ENCODE measurements at regions not wholly inside any gene's neighbourhood (a gene's known extent, or its start where the extent isn't known, plus 50 kb on each side); places are given as distances from the start of the nearest gene placed in this dataset.

- TF ChIP-seq, protein P1, sequence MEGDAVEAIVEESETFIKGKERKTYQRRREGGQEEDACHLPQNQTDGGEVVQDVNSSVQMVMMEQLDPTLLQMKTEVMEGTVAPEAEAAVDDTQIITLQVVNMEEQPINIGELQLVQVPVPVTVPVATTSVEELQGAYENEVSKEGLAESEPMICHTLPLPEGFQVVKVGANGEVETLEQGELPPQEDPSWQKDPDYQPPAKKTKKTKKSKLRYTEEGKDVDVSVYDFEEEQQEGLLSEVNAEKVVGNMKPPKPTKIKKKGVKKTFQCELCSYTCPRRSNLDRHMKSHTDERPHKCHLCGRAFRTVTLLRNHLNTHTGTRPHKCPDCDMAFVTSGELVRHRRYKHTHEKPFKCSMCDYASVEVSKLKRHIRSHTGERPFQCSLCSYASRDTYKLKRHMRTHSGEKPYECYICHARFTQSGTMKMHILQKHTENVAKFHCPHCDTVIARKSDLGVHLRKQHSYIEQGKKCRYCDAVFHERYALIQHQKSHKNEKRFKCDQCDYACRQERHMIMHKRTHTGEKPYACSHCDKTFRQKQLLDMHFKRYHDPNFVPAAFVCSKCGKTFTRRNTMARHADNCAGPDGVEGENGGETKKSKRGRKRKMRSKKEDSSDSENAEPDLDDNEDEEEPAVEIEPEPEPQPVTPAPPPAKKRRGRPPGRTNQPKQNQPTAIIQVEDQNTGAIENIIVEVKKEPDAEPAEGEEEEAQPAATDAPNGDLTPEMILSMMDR (IDR thresholded peaks at IDR 0.05): no peak
- TF ChIP-seq POLR2AphosphoS5 (IDR thresholded peaks at IDR 0.05): no peak
- no peak for TF ChIP-seq POLR2A (IDR thresholded peaks at IDR 0.05)
Measured at GRCh38 chr10:113234481-113234880, 284.4 kb downstream of the TCF7L2 start.
